Transverse colon (tissue), 4 donors: ENCODE measurements at regions not wholly inside any gene's neighbourhood (a gene's known extent, or its start where the extent isn't known, plus 50 kb on each side); places are given as distances from the start of the nearest gene placed in this dataset.

Source experiments
- DNase-seq: peaks from one replicate; pipeline ENCODE4 v3.0.0-alpha.2; 2019
- H3K27ac ChIP-seq, 4 donors: fragments of 200-600 bp; sonication (generic); 2 replicates each; pipeline ENCODE4 v1.5.1; 2016 to 2018; ENCODE audit warnings: inconsistent platforms in 4 of 4
- H3K27me3 ChIP-seq: fragments of 200-600 bp; sonication (generic); 2 replicates; pipeline ENCODE4 v1.5.1; 2017; ENCODE audit warnings: inconsistent platforms
- H3K36me3 ChIP-seq, 4 donors: fragments of 200-600 bp; sonication (generic); 2 replicates each; pipeline ENCODE4 v1.5.1; 2017 to 2019; ENCODE audit warnings: inconsistent platforms in 4 of 4
- H3K4me1 ChIP-seq, 4 donors: fragments of 200-600 bp; sonication (generic); 2 replicates each; pipeline ENCODE4 v1.5.1; 2017 to 2020; ENCODE audit warnings: inconsistent platforms in 4 of 4
- H3K4me3 ChIP-seq, 4 donors: fragments of 200-600 bp; sonication (generic); 1 replicate in 1 of 4; 2 replicates in 3 of 4; pipeline versions ENCODE4 v1.5.1 to v1.6.1; 2017 to 2019; ENCODE audit warnings: inconsistent platforms in 4 of 4
- H3K9me3 ChIP-seq, 2 donors: fragments of 200-600 bp; sonication (generic); 2 replicates each; pipeline ENCODE4 v1.5.1; 2017 to 2019; ENCODE audit warnings: inconsistent platforms in 2 of 2
- CTCF ChIP-seq, 5 experiments: fragments of 200-600 bp in 3 of 5; fragments of 450-650 bp in 2 of 5; sonication (generic) in 3 of 5; IDR thresholded peaks; 1 replicate in 2 of 5; 2 replicates in 3 of 5; pipeline ENCODE4 v1.5.1; 2016 to 2017; ENCODE audit warnings: antibody characterized with exemption in 5 of 5, inconsistent platforms in 3 of 5, mild to moderate bottlenecking in 2 of 5, moderate library complexity in 1 of 5
- EP300 ChIP-seq: sonication (generic); formaldehyde crosslinking; IDR thresholded peaks from one replicate; pipeline ENCODE4 v1.6.1; 2017; ENCODE audit warnings: antibody characterized with exemption, low read depth
- POLR2A ChIP-seq: fragments of 450-650 bp; IDR thresholded peaks from one replicate; pipeline ENCODE4 v1.6.1; 2016; ENCODE audit warnings: antibody characterized with exemption, mild to moderate bottlenecking, moderate library complexity
- POLR2AphosphoS5 ChIP-seq, 3 donors: sonication (generic); formaldehyde crosslinking; IDR thresholded peaks; one replicate each; pipeline ENCODE4 v1.6.1; 2016; ENCODE audit warnings: antibody characterized with exemption in 3 of 3
- WGBS, 2 donors: methylation state at CpG; one replicate each; pipeline ENCODE4 v1.1.5; 2018; ENCODE audit warnings: low coverage in 1 of 2; 5-methylcytosine and 5-hydroxymethylcytosine counted together
- in situ Hi-C, 4 donors: fragments of 200-750 bp; cut with MboI; loops; one replicate each; pipeline versions ENCODE4 v1.15.0 to v1.15.1; 2017; ENCODE audit warnings: low sequenced_read_pairs in 3 of 4, low pct_ligation_motif_present in 1 of 4, low pct_unique_long_range_greater_than_20kb in 1 of 4
- intact Hi-C: fragments of 100-400 bp; cut with DNase I; formaldehyde crosslinking; loops from one replicate; pipeline ENCODE4 v1.15.1; 2023; ENCODE audit warnings: low total_unique reads

- no peak for TF ChIP-seq CTCF (IDR thresholded peaks at IDR 0.05)
- no peak for TF ChIP-seq POLR2A
- no peak for TF ChIP-seq POLR2AphosphoS5 (IDR thresholded peaks at IDR 0.05)
- no peak for TF ChIP-seq EP300
- H3K36me3 ChIP-seq = no peaks in the 10 kb centered on the region
- WGBS, 2 donors = 64 to 66% methylated on average over 3 to 4 of the region's 4 CpGs
- H3K9me3 ChIP-seq = no peaks in the 10 kb centered on the region
- no peak overlapping the region for H3K27ac ChIP-seq
- H3K4me1 ChIP-seq = no peaks in the 10 kb centered on the region
- DNase-seq = no peak
- intact Hi-C loops = no loop called here
- H3K27me3 ChIP-seq = no peaks in the 10 kb centered on the region
- in situ Hi-C loops = no loop called here
- no peak overlapping the region for H3K4me3 ChIP-seq
Observed at GRCh38 chr2:180520921-180521581, 459.4 kb upstream of the UBE2E3 start.

DNA sequence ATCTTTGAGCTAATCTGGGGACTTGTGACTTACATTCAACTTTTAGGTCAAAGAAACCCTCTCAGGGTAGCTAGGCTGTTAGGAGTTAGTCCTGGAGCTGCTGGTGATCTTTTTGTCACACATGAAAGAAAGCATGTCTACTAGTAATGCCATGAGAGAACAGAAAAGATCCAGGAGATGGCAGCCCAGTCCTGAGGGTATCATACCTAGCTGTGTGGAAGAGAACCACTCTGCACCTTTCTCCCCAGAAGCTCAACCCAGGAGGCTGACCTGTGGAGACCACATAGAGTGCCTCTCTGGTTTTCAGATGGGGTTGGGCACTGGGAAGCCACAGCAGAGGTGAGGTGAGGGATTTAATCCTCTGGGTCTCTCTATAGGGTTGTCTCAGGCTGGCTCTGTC, 460.2 kb upstream of the UBE2E3 start:
- Histone ChIP-seq H3K9me3 (no peaks in the 10 kb centered on the region), H3K27ac (no peak overlapping the region), H3K27me3 (no peaks in the 10 kb centered on the region), H3K4me3 (no peak overlapping the region), H3K36me3 (no peaks in the 10 kb centered on the region), H3K4me1 (no peaks in the 10 kb centered on the region)
- in situ Hi-C loops (no loop called here), intact Hi-C loops (no loop called here)
- DNase-seq = peak; percentile 8
- TF ChIP-seq EP300 (no peak), POLR2A (no peak), POLR2AphosphoS5 (IDR thresholded peaks at IDR 0.05) (no peak), CTCF (IDR thresholded peaks at IDR 0.05) (no peak)

GRCh38 chr2:180519276-180519675, 461.1 kb upstream of the UBE2E3 start:
- H3K27me3 ChIP-seq = no peaks in the 10 kb centered on the region
- H3K27ac ChIP-seq = no peak overlapping the region
- no peaks in the 10 kb centered on the region for H3K4me1 ChIP-seq
- H3K9me3 ChIP-seq = no peaks in the 10 kb centered on the region
- no peaks in the 10 kb centered on the region for H3K36me3 ChIP-seq
- in situ Hi-C loops = no loop called here
- DNase-seq = no peak
- TF ChIP-seq POLR2A (no peak), POLR2AphosphoS5 (IDR thresholded peaks at IDR 0.05) (no peak), CTCF (IDR thresholded peaks at IDR 0.05) (no peak), EP300 (no peak)
- H3K4me3 ChIP-seq = no peak overlapping the region
- intact Hi-C loops = no loop called here

GRCh38 chr2:180516232-180516631, 464.2 kb upstream of the UBE2E3 start:
- no peak for DNase-seq
- WGBS, 2 donors = 65 to 100% methylated on average over 1 to 2 of the region's 2 CpGs

More at GRCh38 chr2:180516232-180516631, 464.2 kb upstream of the UBE2E3 start:
- Histone ChIP-seq H3K36me3 (no peaks in the 10 kb centered on the region), H3K27me3 (no peaks in the 10 kb centered on the region), H3K27ac (no peak overlapping the region), H3K4me3 (no peak overlapping the region), H3K9me3 (no peaks in the 10 kb centered on the region), H3K4me1 (no peaks in the 10 kb centered on the region)
- TF ChIP-seq CTCF (IDR thresholded peaks at IDR 0.05) = no peak
- TF ChIP-seq EP300 = no peak
- TF ChIP-seq POLR2AphosphoS5 (IDR thresholded peaks at IDR 0.05) = no peak
- no peak for TF ChIP-seq POLR2A
- in situ Hi-C loops = no loop called here
- intact Hi-C loops = no loop called here
